B cell (primary cell): ENCODE measurements at regions not wholly inside any gene's neighbourhood (a gene's known extent, or its start where the extent isn't known, plus 50 kb on each side); places are given as distances from the start of the nearest gene placed in this dataset.
A peak's percentile ranks its signal among the peaks of the same experiment; 100 is the strongest.

Experiments
- ATAC-seq: fragments of 200-7000 bp; cut with Tn5 transposase; one replicate; pipeline ENCODE4 v1.10.0; 2021; ENCODE audit warnings: low read depth, mild to moderate bottlenecking, moderate number of reproducible peaks, moderate library complexity
- CTCF ChIA-PET: fragments of 350-600 bp; sonication (Branson Sonifier 250); formaldehyde crosslinking; loops from one replicate; lab custom pipeline; 2021; ENCODE audit warnings: antibody characterized with exemption, inconsistent platforms; lab: Charles Lee
- POLR2A ChIA-PET: fragments of 350-600 bp; sonication (Branson Sonifier 250); formaldehyde crosslinking; loops from one replicate; lab custom pipeline; 2021; ENCODE audit warnings: antibody characterized with exemption; lab: Charles Lee
- DNase-seq: peaks from one replicate; pipeline ENCODE4 v3.0.0; 2013
- H2AFZ ChIP-seq: 2 replicates; pipeline ENCODE4 v1.6.1; 2012; ENCODE audit warnings: mild to moderate bottlenecking, low read depth, low read length; ENCODE audit not compliant: insufficient read depth, poor library complexity, severe bottlenecking
- H3K27ac ChIP-seq, 2 donors: 1 replicate in 1 of 2; 2 replicates in 1 of 2; pipeline ENCODE4 v1.5.1; 2012 to 2013; ENCODE audit warnings: low read length in 2 of 2, mild to moderate bottlenecking in 2 of 2, moderate library complexity in 1 of 2
- H3K27me3 ChIP-seq, 4 experiments: fragments of 200-600 bp in 1 of 4; sonication (generic) in 1 of 4; replicated peaks in 1 of 4; 1 replicate in 2 of 4; 2 replicates in 2 of 4; pipeline versions ENCODE4 v1.6.1 to v1.7.0; 2013 to 2016; ENCODE audit warnings: low read length in 3 of 4, mild to moderate bottlenecking in 2 of 4, mixed read lengths in 1 of 4, moderate library complexity in 1 of 4; ENCODE audit not compliant: insufficient read depth in 4 of 4, control insufficient read depth in 3 of 4; ENCODE audit errors: control extremely low read depth in 1 of 4
- H3K36me3 ChIP-seq, 2 experiments: replicated peaks in 1 of 2; 1 replicate in 1 of 2; 2 replicates in 1 of 2; pipeline versions ENCODE4 v1.6.1 to v1.7.1; 2013; ENCODE audit warnings: low read length in 1 of 2; ENCODE audit not compliant: insufficient read depth in 2 of 2, control insufficient read depth in 1 of 2; ENCODE audit errors: control extremely low read depth in 1 of 2, extremely low read depth in 1 of 2
- H3K4me1 ChIP-seq, 2 donors: fragments of 200-600 bp in 1 of 2; sonication (generic) in 1 of 2; 1 replicate in 1 of 2; 2 replicates in 1 of 2; pipeline versions ENCODE4 v1.5.1 to v1.6.1; 2013 to 2017; ENCODE audit warnings: low read length in 2 of 2; ENCODE audit not compliant: control insufficient read depth in 2 of 2, insufficient read depth in 2 of 2
- H3K4me2 ChIP-seq: replicated peaks from 2 replicates; pipeline ENCODE3; 2012; ENCODE audit warnings: mild to moderate bottlenecking, low read depth, low read length; ENCODE audit not compliant: poor library complexity, severe bottlenecking
- H3K4me3 ChIP-seq, 5 experiments: fragments of 200-600 bp in 1 of 5; sonication (generic) in 1 of 5; 1 replicate in 3 of 5; 2 replicates in 2 of 5; pipeline versions ENCODE4 v1.5.1 to v1.7.0; 2011 to 2016; ENCODE audit warnings: low read length in 4 of 5, mild to moderate bottlenecking in 4 of 5, low read depth in 2 of 5, control low read depth in 1 of 5, moderate library complexity in 1 of 5; ENCODE audit not compliant: insufficient read depth in 1 of 5; ENCODE audit errors: control extremely low read depth in 1 of 5, extremely low read depth in 1 of 5
- H3K79me2 ChIP-seq: fragments of 200-600 bp; sonication (generic); one replicate; pipeline ENCODE4 v1.6.0; 2016; ENCODE audit warnings: low read length; ENCODE audit not compliant: control insufficient read depth, insufficient read depth
- H3K9ac ChIP-seq: fragments of 200-600 bp; sonication (generic); 2 replicates; pipeline ENCODE4 v1.6.1; 2017; ENCODE audit warnings: mild to moderate bottlenecking, low read length, moderate library complexity
- H3K9me3 ChIP-seq, 3 donors: one replicate each; pipeline versions ENCODE4 v1.6.1 to v1.7.1; 2013; ENCODE audit warnings: low read length in 2 of 3; ENCODE audit not compliant: control insufficient read depth in 2 of 3, insufficient read depth in 1 of 3; ENCODE audit errors: control extremely low read depth in 1 of 3
- H4K20me1 ChIP-seq: 2 replicates; pipeline ENCODE4 v1.6.0; 2012; ENCODE audit warnings: mild to moderate bottlenecking, low read length; ENCODE audit not compliant: insufficient read depth, control insufficient read depth, poor library complexity, severe bottlenecking
- H3K27ac Mint-ChIP-seq: one replicate; pipeline ENCODE4 v1.8.0; 2021; ENCODE audit warnings: mixed read lengths
- H3K27me3 Mint-ChIP-seq: one replicate; pipeline ENCODE4 v1.8.0; 2021; ENCODE audit warnings: mixed read lengths
- H3K4me1 Mint-ChIP-seq: one replicate; pipeline ENCODE4 v1.8.0; 2021; ENCODE audit warnings: mixed read lengths
- H3K4me3 Mint-ChIP-seq: one replicate; pipeline ENCODE4 v1.8.0; 2021; ENCODE audit warnings: mixed read lengths
- H3K9me3 Mint-ChIP-seq: one replicate; pipeline ENCODE4 v1.8.0; 2022; ENCODE audit warnings: mixed read lengths; ENCODE audit not compliant: insufficient read depth
- CTCF ChIP-seq: fragments of 200-600 bp; IDR thresholded peaks from one replicate; pipeline ENCODE4 v1.8.0; 2022; ENCODE audit warnings: antibody characterized with exemption, mild to moderate bottlenecking
- EZH2 ChIP-seq: IDR thresholded peaks from 2 replicates; pipeline ENCODE4 v1.6.1; 2012; ENCODE audit warnings: borderline replicate concordance, low read depth, mild to moderate bottlenecking, moderate library complexity, low read length; ENCODE audit not compliant: insufficient read depth, poor library complexity, severe bottlenecking
- WGBS: methylation state at CpG from one replicate; pipeline ENCODE4 v1.1.5; 2013; ENCODE audit warnings: missing lambda C conversion rate; ENCODE audit not compliant: insufficient coverage; 5-methylcytosine and 5-hydroxymethylcytosine counted together
- intact Hi-C: fragments of 100-400 bp; cut with micrococcal nuclease; formaldehyde crosslinking; loops from one replicate; pipeline ENCODE4 v1.10.0; 2022

DNA sequence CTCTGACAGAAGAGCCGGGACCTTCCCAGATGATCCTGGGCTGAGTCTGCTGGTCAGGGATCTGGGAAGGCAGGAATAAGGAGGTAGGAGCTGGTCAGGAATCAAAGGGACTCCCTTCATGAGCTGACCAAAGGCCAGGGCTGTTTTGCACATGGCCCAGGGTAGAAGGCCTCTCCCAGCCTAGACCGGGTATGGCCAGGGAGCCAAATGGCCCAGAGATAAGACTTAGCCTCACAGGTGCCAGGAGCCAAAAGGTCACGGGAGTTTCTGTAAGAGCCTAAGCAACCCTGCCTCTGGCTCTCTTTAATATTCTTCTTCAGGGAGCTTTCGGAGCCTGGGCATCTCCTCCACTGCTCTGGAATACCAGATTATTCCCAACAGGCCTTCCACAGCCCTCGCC is 191.3 kb upstream of the PWP1 start:
- H3K27ac Mint-ChIP-seq = no peak overlapping the region
- no peak overlapping the region for H3K4me3 Mint-ChIP-seq
- H2AFZ ChIP-seq = peak overlapping the region; percentile 9
- H4K20me1 ChIP-seq = no peaks in the 10 kb centered on the region
- CTCF ChIA-PET = no interaction called here
- intact Hi-C loops = no loop called here
- no peak overlapping the region for H3K4me2 ChIP-seq
- no peaks in the 10 kb centered on the region for H3K79me2 ChIP-seq
- H3K4me1 ChIP-seq = peaks cover 52 to 55% of the 10 kb centered on the region in 2 donors
- peaks cover 4% of the 10 kb centered on the region for H3K27me3 Mint-ChIP-seq
- no peak for ATAC-seq
- H3K36me3 ChIP-seq = no peaks in the 10 kb centered on the region
- WGBS = 87% methylated on average over 5 of the region's 5 CpGs
- no peak overlapping the region for H3K9ac ChIP-seq
- H3K27ac ChIP-seq = no peak overlapping the region
- H3K4me1 Mint-ChIP-seq = peaks cover 54% of the 10 kb centered on the region
- TF ChIP-seq CTCF = no peak
- no peak for TF ChIP-seq EZH2
- H3K9me3 ChIP-seq = peaks cover 0 to 6% (median 0%) of the 10 kb centered on the region in 3 donors
- POLR2A ChIA-PET = no interaction called here
- H3K9me3 Mint-ChIP-seq = peaks cover 3% of the 10 kb centered on the region
- DNase-seq = no peak
- no peak overlapping the region for H3K4me3 ChIP-seq
- no peaks in the 10 kb centered on the region for H3K27me3 ChIP-seq

DNA sequence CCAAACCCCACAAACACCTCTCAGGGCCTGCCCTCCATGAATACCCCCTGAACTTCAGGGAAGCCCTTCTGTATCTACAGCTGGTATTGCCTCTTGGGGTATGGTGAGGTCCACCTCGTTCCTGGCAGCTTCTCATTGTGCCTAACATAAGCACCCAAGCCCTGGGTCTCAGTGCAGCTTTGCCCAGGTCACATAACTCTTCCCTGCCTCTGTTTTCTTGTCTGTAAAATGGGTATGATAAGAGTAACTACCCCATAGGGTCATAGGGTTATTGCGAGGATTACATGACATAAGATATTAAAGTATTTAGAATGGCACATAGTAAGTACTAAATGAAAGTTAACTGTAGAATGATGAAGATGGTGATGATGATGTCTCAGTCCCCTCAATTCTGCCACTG is 190.0 kb upstream of the PWP1 start:
- POLR2A ChIA-PET = no interaction called here
- DNase-seq (no peak), ATAC-seq (no peak)
- no CpG with 5 or more reads among the region's 2 CpGs for WGBS
- Mint-ChIP-seq H3K9me3 (peaks cover 3% of the 10 kb centered on the region), H3K4me1 (peaks cover 41% of the 10 kb centered on the region), H3K4me3 (no peak overlapping the region), H3K27ac (peak overlapping the region; percentile 5), H3K27me3 (peaks cover 4% of the 10 kb centered on the region)
- H3K79me2 ChIP-seq = no peaks in the 10 kb centered on the region
- H3K4me3 ChIP-seq = no peak overlapping the region
- no peaks in the 10 kb centered on the region for H4K20me1 ChIP-seq
- H3K9ac ChIP-seq = no peak overlapping the region
- no peak overlapping the region for H3K4me2 ChIP-seq
- peaks cover 39 to 43% of the 10 kb centered on the region in 2 donors for H3K4me1 ChIP-seq
- no peak for TF ChIP-seq CTCF
- TF ChIP-seq EZH2 = no peak
- H3K27me3 ChIP-seq = no peaks in the 10 kb centered on the region
- no peaks in the 10 kb centered on the region for H3K36me3 ChIP-seq
- H3K9me3 ChIP-seq = peaks cover 0 to 6% (median 0%) of the 10 kb centered on the region in 3 donors
- no peak overlapping the region for H2AFZ ChIP-seq
- intact Hi-C loops = no loop called here
- CTCF ChIA-PET = no interaction called here
- H3K27ac ChIP-seq = no peak overlapping the region
